CD4-positive, CD25-positive, alpha-beta regulatory T cell (primary cell): ENCODE measurements at regions not wholly inside any gene's neighbourhood (a gene's known extent, or its start where the extent isn't known, plus 50 kb on each side); places are given as distances from the start of the nearest gene placed in this dataset.

ENCODE experiments used
- ATAC-seq, 2 donors: fragments of 150-1000 bp; cut with Tn5 transposase; one replicate each; pipeline ENCODE4 v1.10.0; 2021; ENCODE audit warnings: low read depth in 2 of 2, moderate number of reproducible peaks in 2 of 2, moderate library complexity in 1 of 2
- DNase-seq, 3 donors: peaks; one replicate each; pipeline versions ENCODE4 v3.0.0 to v3.0.0-alpha.2; 2012 to 2022; ENCODE audit warnings: mixed read lengths in 1 of 3
- H3K27ac ChIP-seq: one replicate; pipeline ENCODE4 v1.7.0; 2013; ENCODE audit warnings: mild to moderate bottlenecking, low read length; ENCODE audit not compliant: insufficient read depth, poor library complexity, severe bottlenecking
- H3K27me3 ChIP-seq: one replicate; pipeline ENCODE4 v1.7.0; 2013; ENCODE audit warnings: low read length; ENCODE audit not compliant: control insufficient read depth, insufficient read depth
- H3K36me3 ChIP-seq: one replicate; pipeline ENCODE4 v1.7.0; 2013; ENCODE audit warnings: mild to moderate bottlenecking, low read length, moderate library complexity; ENCODE audit not compliant: control insufficient read depth, insufficient read depth
- H3K4me1 ChIP-seq: 2 replicates; pipeline ENCODE4 v1.7.0; 2013; ENCODE audit warnings: mild to moderate bottlenecking, low read length; ENCODE audit not compliant: insufficient read depth, control insufficient read depth, poor library complexity, severe bottlenecking
- H3K4me3 ChIP-seq: one replicate; pipeline ENCODE4 v1.7.0; 2013; ENCODE audit warnings: low read depth, mild to moderate bottlenecking, low read length, moderate library complexity
- H3K9me3 ChIP-seq, 2 experiments: 1 replicate in 1 of 2; 2 replicates in 1 of 2; pipeline ENCODE4 v1.7.0; 2013; ENCODE audit warnings: low read length in 2 of 2, mild to moderate bottlenecking in 1 of 2, moderate library complexity in 1 of 2; ENCODE audit not compliant: control insufficient read depth in 2 of 2
- H3K27ac Mint-ChIP-seq, 3 donors: one replicate each; pipeline ENCODE4 v1.8.0; 2020 to 2022; ENCODE audit warnings: mild to moderate bottlenecking in 3 of 3, mixed read lengths in 3 of 3, moderate library complexity in 2 of 3
- H3K27me3 Mint-ChIP-seq: one replicate; pipeline ENCODE4 v1.8.0; 2022; ENCODE audit warnings: mild to moderate bottlenecking, mixed read lengths
- H3K36me3 Mint-ChIP-seq: one replicate; pipeline ENCODE4 v1.8.0; 2020; ENCODE audit warnings: mixed read lengths
- H3K4me1 Mint-ChIP-seq, 4 donors: one replicate each; pipeline ENCODE4 v1.8.0; 2020 to 2022; ENCODE audit warnings: mixed read lengths in 4 of 4, mild to moderate bottlenecking in 1 of 4
- H3K4me3 Mint-ChIP-seq, 4 donors: one replicate each; pipeline ENCODE4 v1.8.0; 2020 to 2022; ENCODE audit warnings: mild to moderate bottlenecking in 4 of 4, mixed read lengths in 4 of 4, moderate library complexity in 3 of 4
- H3K9me3 Mint-ChIP-seq, 7 donors: one replicate each; pipeline ENCODE4 v1.8.0; 2020 to 2022; ENCODE audit warnings: mixed read lengths in 7 of 7, mild to moderate bottlenecking in 3 of 7, moderate library complexity in 2 of 7

- H3K4me3 Mint-ChIP-seq = no peak overlapping the region
- no peaks in the 10 kb centered on the region for H3K4me1 ChIP-seq
- H3K9me3 Mint-ChIP-seq = no peaks in the 10 kb centered on the region
- H3K4me3 ChIP-seq = no peak overlapping the region
- no peaks in the 10 kb centered on the region for H3K27me3 ChIP-seq
- H3K27ac ChIP-seq = no peak overlapping the region
- peaks cover 38% of the 10 kb centered on the region for H3K36me3 Mint-ChIP-seq
- no peak overlapping the region for H3K27ac Mint-ChIP-seq
- H3K36me3 ChIP-seq = peaks cover 5% of the 10 kb centered on the region
- peaks cover 0 to 3% (median 1%) of the 10 kb centered on the region in 4 donors for H3K4me1 Mint-ChIP-seq
- no peaks in the 10 kb centered on the region for H3K9me3 ChIP-seq
- ATAC-seq (no peak), DNase-seq (no peak)
- H3K27me3 Mint-ChIP-seq = no peaks in the 10 kb centered on the region
Measured at GRCh38 chr4:123257591-123257990, 139.0 kb upstream of the SPRY1 start.

- DNase-seq = no peak
- H3K36me3 ChIP-seq = peaks cover 5% of the 10 kb centered on the region
- Mint-ChIP-seq H3K9me3 (no peaks in the 10 kb centered on the region), H3K27ac (no peak overlapping the region), H3K36me3 (peaks cover 38% of the 10 kb centered on the region), H3K4me1 (peaks cover 0 to 4% (median 1%) of the 10 kb centered on the region in 4 donors), H3K27me3 (no peaks in the 10 kb centered on the region), H3K4me3 (no peak overlapping the region)
- H3K27ac ChIP-seq = no peak overlapping the region
- H3K9me3 ChIP-seq = no peaks in the 10 kb centered on the region
- no peak overlapping the region for H3K4me3 ChIP-seq
- no peak for ATAC-seq
- no peaks in the 10 kb centered on the region for H3K4me1 ChIP-seq
- no peaks in the 10 kb centered on the region for H3K27me3 ChIP-seq
Measured at GRCh38 chr4:123259676-123260646, 136.6 kb upstream of the SPRY1 start.

- Histone ChIP-seq H3K27me3 (no peaks in the 10 kb centered on the region), H3K9me3 (no peaks in the 10 kb centered on the region), H3K36me3 (peaks cover 5% of the 10 kb centered on the region), H3K4me1 (no peaks in the 10 kb centered on the region), H3K27ac (no peak overlapping the region), H3K4me3 (no peak overlapping the region)
- Mint-ChIP-seq H3K9me3 (no peaks in the 10 kb centered on the region), H3K36me3 (peaks cover 38% of the 10 kb centered on the region), H3K27ac (no peak overlapping the region), H3K4me3 (no peak overlapping the region), H3K27me3 (no peaks in the 10 kb centered on the region), H3K4me1 (peaks cover 0 to 4% (median 1%) of the 10 kb centered on the region in 4 donors)
- DNase-seq (no peak), ATAC-seq (no peak)
Measured at GRCh38 chr4:123260653-123261052, 135.9 kb upstream of the SPRY1 start.

- H3K4me1 ChIP-seq = no peaks in the 10 kb centered on the region
- Mint-ChIP-seq H3K27me3 (no peaks in the 10 kb centered on the region), H3K4me1 (peaks cover 0 to 4% (median 1%) of the 10 kb centered on the region in 4 donors), H3K9me3 (no peaks in the 10 kb centered on the region), H3K4me3 (no peak overlapping the region), H3K27ac (no peak overlapping the region), H3K36me3 (peaks cover 24% of the 10 kb centered on the region)
- H3K27me3 ChIP-seq = no peaks in the 10 kb centered on the region
- no peaks in the 10 kb centered on the region for H3K9me3 ChIP-seq
- H3K4me3 ChIP-seq = no peak overlapping the region
- H3K36me3 ChIP-seq = peaks cover 2% of the 10 kb centered on the region
- ATAC-seq = no peak
- H3K27ac ChIP-seq = no peak overlapping the region
- DNase-seq = no peak
Measured at GRCh38 chr4:123262080-123262479, 134.5 kb upstream of the SPRY1 start.

- Histone ChIP-seq H3K4me1 (no peaks in the 10 kb centered on the region), H3K9me3 (no peaks in the 10 kb centered on the region), H3K4me3 (no peak overlapping the region), H3K27ac (no peak overlapping the region), H3K36me3 (no peaks in the 10 kb centered on the region), H3K27me3 (no peaks in the 10 kb centered on the region)
- Mint-ChIP-seq H3K4me1 (peaks cover 0 to 4% (median 0%) of the 10 kb centered on the region in 4 donors), H3K27ac (no peak overlapping the region), H3K4me3 (no peak overlapping the region), H3K36me3 (peaks cover 21% of the 10 kb centered on the region), H3K9me3 (no peaks in the 10 kb centered on the region), H3K27me3 (no peaks in the 10 kb centered on the region)
- no peak for ATAC-seq
- DNase-seq = no peak
Measured at GRCh38 chr4:123265443-123265842, 131.2 kb upstream of the SPRY1 start.

- DNase-seq (no peak), ATAC-seq (no peak)
- Mint-ChIP-seq H3K27me3 (no peaks in the 10 kb centered on the region), H3K4me1 (peaks cover 0 to 4% (median 0%) of the 10 kb centered on the region in 4 donors), H3K27ac (no peak overlapping the region), H3K4me3 (no peak overlapping the region), H3K9me3 (no peaks in the 10 kb centered on the region), H3K36me3 (peaks cover 17% of the 10 kb centered on the region)
- Histone ChIP-seq H3K4me1 (no peaks in the 10 kb centered on the region), H3K27me3 (no peaks in the 10 kb centered on the region), H3K9me3 (no peaks in the 10 kb centered on the region), H3K27ac (no peak overlapping the region), H3K36me3 (no peaks in the 10 kb centered on the region), H3K4me3 (no peak overlapping the region)
Measured at GRCh38 chr4:123266221-123266620, 130.4 kb upstream of the SPRY1 start.

GRCh38 chr4:123278755-123279154 is 117.8 kb upstream of the SPRY1 start:
- H3K27ac ChIP-seq = no peak overlapping the region
- Mint-ChIP-seq H3K27me3 (no peaks in the 10 kb centered on the region), H3K4me1 (no peaks in the 10 kb centered on the region), H3K27ac (no peak overlapping the region), H3K9me3 (peaks cover 0 to 2% (median 0%) of the 10 kb centered on the region in 7 donors), H3K36me3 (peaks cover 21% of the 10 kb centered on the region), H3K4me3 (no peak overlapping the region)
- DNase-seq = no peak
- H3K27me3 ChIP-seq = no peaks in the 10 kb centered on the region
- H3K36me3 ChIP-seq = no peaks in the 10 kb centered on the region
- H3K9me3 ChIP-seq = no peaks in the 10 kb centered on the region
- ATAC-seq = no peak
- H3K4me1 ChIP-seq = no peaks in the 10 kb centered on the region
- H3K4me3 ChIP-seq = no peak overlapping the region
